GDM1 (cell line): ENCODE measurements at regions not wholly inside any gene's neighbourhood (a gene's known extent, or its start where the extent isn't known, plus 50 kb on each side); places are given as distances from the start of the nearest gene placed in this dataset.

Source experiments
- DNase-seq: peaks from one replicate; lab custom pipeline; 2025; lab: John Stamatoyannopoulos, UW

DNA sequence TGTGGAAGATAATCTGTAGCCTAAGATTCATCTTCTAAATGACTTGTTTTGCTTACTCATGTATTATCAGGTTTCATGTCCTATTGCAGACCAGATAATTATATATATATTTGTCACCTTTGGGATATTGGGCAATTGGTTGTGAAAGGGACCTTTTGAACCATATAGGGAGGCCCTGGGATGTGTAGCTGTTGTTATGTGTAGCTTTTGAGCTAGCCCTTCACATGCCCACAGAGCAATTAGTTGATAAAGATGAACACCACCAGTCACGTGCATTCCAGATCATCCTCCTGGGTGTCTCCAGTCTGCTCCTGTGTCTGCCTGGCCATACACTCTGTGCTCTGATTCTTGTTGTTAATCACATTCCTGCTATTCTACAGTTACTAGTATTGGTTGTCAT, 431.2 kb upstream of the FBXO33 start:
- no peak for DNase-seq

DNA sequence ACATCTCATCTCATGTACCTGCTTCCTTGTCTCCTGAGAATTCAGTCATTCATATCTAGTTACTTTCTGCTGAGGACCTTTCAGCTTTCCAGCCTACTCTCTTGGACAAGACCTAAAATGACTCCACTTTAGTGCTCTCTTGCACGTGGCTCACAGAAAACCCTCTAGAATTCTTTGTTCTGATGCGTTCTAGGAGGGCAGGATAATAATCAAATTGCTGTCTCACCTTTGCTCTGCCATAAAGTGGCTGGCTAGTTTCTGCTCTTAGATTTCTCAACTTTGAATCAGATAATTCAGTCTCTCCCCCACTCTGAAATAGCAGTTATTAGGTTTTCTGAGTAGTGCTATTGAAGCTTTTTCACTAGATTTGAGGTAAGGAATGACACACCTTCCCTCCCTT, 429.5 kb upstream of the FBXO33 start:
- no peak for DNase-seq

DNA sequence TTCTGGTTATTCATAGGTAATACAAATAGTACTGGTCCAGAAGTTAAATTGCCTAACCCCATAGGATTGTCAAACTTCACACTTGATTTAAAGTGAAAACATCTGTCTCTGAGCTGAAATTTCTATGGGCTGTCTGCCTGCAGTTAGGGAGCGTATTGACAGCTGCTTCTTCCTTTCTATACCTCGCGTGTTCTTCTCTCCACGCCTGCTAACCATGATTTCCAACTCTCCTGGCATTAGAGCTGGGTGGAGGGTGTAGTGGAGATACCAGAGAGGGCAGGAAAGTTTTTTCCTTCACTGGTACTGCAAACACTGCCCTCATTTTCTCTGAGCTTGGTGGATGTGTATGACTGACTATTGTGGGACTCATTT, 429.0 kb upstream of the FBXO33 start:
- DNase-seq, result no peak

DNA sequence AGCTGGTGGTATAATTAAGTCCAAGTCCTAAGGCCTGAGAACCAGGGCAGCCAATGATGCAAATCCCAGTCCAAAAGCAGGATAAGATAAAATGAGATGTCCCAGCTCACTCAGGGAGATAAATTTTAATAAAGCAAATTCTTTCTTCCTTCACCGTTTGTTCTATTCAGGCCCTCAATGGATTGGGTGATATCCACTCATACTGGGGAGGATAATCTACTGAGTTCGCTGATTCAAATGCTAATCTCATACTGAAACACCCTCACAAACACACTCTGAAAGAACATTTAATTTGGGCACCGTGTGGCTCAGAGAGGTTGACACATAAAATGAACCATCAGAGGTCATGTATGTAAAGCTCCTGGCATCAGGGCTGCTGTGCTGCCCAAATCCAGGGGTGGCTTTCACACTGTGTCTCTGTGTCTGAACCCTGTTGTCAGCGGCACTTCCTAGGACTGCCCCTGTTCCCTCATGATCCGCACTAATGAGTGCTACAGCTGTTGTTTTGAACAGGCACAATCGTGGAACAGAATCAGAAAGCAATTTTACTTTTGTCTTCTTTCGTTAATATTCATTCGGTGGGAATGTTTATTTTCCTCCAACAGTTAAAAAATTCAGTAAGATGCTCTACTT, 428.5 kb upstream of the FBXO33 start:
- no peak for DNase-seq

DNA sequence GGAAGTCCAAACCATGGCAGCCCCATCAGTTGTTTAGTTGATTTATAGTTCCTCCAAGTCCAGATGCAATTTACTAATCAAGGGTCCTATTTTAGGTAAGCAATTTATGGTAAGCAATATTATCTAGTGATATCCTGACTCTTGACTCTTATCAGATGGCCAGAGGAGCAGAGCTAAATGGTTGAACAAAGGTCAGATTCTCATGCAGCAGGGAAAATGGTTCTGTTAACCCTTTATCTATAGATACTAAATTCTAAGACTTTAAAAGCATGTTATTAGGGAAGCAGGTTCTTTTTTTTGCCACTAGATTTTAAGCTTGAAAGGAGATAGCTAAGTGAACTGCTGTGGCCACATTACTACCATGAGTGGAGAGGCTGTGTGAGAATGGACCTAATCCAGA, 427.1 kb upstream of the FBXO33 start:
- no peak for DNase-seq

DNA sequence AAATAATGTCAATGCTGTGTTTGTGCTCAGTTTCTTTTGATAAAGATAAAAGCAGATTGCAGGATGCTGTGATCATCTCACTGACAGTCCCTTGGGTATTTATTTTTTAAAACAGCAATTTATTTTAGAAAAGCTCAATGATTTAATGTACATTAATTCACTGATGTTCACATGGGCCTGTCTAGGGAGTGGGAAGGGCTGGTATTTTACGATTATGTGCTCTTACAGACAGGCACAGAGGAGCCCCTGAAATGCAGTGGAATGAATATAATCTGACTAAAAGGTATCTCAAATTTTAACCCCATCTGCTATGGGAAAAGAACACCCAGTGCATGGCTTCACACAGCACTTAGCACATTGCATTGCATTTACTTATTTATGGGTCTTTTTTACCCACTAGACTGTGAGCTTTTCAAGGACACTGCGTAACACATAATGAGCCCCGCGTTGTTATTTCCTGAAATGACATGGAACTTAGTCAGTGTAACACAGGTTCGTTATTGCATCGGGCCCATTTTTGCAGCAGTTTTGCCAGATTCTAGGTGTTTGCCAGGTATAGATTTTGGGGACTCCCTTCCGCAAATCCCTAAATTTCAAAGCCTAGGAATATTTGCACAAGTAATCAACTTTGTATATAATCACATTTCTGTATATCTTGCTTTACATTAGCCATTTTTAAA, 425.3 kb upstream of the FBXO33 start:
- no peak for DNase-seq

DNA sequence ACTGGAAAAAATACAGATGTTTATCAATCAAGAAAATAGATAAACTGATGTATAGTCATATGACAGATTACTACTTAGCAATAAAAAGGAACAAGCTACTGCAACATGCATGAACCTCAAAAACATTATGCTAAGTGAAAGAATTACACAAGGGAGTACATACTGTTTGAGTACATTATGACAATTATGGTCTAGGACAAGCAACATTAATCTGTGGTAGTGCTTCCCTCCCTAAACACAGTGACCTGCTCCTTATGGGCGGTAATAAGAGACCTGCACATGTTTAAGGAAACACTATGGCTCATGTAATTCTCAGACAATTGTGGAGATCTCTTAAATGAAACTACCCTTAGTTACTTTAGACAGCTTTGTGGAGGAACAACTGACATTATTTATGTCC, 421.2 kb upstream of the FBXO33 start:
- DNase-seq, result no peak

DNA sequence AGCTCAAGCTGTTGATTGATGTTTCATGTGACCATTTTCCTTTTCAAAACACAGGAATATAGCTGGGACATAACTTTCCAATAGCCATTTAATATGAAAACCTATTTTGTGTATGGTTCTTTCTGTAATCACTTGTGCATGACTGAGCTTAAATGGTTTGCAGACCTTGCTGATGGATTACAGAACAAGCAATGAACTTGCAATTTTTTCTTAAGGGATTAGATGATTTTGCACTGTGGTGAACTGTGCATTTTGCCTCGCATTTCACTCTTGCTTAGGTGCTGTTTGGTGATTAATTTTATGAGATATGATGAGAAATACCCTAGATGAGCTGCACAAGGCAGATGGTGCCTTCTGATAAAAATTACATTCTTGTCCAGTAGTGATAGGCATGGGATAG, 419.0 kb upstream of the FBXO33 start:
- no peak for DNase-seq

DNA sequence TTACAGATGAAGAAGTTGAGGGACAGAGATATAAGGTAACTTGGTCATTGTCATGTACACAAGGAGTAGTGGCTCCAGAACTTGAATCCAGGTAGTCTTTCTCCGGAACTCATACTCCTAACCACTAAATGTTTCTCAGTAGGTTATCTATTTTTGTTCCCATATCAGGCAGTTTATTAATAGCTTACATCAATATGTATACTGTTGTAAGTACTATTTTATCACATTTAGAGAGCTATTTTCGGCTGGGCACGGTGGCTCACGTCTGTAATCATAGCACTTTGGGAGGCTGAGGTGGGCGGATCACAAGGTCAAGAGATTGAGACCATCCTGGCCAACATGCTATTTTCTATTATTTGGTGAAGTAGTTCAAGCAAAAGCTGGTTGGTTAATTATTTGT, 415.6 kb upstream of the FBXO33 start:
- no peak for DNase-seq

DNA sequence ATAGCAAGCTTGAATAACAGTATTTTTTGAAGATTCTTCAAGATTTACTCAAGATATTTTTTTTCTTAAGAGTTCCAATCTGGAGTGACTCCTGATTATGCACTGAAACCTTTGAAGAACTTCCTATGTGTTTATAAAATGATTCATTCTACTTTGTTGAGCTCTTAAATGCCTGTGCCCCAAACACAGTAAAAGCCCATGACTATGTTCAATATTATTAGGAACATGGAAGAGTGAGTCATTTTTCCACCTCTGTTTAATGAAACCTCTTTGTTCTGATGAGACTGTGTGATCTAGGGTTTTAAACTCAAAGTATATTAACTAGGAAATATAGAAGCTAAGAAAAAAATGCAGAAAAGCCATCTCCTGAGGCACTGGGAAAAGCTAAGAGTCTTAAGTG, 415.0 kb upstream of the FBXO33 start:
- DNase-seq, result no peak

DNA sequence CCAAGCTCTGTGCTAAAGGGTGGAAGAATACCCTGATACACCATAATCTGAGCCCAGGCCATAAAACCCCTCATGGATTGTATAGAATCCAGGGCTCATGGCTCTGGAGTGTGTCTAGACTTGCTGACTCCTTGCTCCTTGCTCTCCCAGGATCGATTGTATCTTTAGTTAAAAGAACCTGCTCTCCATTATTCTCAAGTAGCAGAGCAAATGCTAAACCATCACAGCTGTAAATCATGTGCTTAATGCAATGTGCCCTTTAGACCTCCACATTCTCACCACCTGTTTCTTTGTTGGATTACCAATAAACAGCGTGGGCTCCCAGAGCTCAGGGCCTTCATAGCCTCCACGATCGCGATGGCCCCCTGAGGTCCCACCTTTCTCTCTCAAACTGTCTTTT, 411.6 kb upstream of the FBXO33 start:
- no peak for DNase-seq

DNA sequence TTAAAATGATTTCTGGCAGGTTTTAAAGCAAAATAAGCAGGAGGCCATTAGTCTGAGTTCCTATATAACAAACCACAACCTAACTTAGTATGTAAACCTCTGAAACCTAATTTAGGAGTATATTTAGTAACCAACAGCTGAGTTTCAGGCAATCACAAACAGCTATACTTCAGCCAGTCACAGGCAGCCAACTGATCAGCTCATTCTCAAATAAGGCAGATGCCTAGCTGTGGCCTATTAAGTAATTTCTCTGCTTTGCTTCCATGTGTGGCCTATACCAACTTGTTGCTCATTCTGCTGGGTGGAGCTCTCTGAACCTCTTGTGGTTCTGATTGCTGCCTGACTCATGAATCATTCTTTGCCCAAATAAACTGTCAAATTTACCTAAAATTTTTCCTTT, 408.9 kb upstream of the FBXO33 start:
- no peak for DNase-seq

DNA sequence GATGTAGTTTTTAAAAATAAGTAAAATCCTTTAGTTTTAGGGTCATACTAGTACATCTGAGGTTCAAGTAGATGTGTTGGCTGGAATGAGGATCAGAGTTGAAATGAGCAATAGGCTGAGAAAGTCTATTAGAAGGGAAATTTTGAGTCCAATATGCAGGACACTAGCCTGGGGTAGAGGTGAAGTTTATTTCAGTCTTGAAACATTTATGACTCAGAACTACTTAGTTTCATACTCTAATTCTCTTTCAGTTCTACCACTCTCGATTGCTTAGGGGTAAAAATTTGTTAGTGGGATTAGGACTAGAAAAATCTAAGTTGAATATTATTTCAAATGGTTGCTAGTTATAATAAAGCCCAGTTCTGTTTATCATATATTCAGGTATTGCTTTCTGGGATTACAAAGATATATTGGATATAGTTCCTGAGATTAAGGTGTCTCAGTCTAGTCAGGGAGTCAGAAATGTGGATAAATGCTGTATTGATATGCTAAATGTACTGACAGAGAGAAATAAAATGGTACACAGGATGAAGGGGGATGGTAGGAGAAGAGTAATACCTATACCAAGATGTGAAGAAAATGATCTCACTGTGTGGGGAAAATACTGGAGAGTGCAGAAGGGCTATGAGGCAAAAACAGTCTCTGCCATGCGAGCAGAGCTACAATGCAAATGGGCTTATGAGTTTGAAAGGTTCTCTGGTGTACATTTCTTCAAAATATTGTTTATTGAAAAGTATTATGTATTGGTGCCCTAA, 395.8 kb upstream of the FBXO33 start:
- DNase-seq, result no peak

DNA sequence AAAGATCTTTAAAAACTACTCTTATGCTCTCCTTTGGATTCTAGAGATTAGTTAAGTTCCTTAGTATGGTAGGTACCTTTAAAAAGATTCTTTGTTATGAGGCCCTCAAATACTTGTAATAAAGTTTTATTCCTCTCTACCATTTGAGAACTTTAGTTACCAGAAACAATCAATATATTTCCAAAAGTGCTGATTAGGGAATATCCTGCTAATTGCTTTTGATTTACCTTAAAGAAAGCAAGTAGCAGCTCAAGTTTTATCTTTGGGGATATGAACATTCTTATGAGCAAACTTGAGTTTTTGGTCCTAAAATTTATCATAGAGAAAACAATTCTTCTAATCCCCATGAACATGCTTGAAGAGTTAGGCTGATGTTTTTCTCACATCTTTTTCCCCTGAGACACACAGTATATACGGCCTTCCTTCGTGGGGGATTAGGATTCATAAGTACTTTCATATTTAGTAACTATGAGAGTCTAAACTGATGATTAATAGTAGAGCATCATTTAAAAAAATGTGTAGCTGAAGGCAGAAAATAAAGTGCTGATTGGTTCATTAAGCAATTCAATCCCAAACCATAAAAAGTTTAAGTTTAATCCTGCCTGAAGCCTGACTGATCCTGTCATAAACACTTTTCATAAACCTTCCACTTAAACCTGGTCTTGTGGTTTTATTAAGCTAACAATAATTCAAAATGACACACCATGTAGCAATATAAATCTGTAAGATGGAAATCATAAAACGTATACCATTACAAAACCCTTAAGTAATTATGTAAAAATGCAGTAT, 380.5 kb upstream of the FBXO33 start:
- no peak for DNase-seq

DNA sequence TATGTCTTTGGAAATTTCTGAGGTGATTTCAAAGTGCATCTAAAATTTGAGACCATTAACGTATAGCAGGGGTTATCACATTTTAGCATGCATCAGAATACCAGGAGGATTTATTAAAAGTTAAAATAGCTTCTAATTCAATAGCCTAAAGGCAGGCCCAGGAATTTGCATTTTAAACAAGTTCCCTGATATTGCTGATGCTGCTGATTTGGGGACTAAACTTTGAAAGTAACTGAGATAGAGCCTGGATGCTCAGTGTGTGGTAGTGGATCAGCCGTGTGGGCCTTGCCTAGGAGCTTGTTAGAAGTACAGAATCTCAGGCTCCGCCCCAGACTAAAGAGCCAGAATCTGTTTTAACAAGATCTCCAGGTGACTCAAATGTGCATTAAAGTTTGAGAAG, 375.0 kb upstream of the FBXO33 start:
- DNase-seq, result no peak

DNA sequence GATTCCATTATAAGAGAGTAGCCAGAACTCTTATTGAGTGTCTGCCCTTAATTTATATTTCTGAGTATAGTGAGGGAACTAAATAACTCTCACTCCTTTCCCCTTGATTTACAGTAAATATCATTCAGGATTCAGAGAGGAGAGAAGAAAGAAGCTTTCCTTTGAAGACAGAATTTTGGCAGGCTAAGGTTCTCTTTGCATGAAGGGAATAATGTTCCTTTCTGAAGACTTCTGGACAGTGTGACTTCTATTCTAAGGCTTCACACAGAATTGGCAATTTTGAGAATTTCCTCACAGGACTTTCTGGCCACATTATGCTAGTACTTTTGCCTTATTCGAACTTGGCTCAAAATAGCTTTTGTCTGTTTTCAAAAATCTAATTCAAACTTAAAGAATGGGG, 352.2 kb upstream of the FBXO33 start:
- DNase-seq, result no peak

DNA sequence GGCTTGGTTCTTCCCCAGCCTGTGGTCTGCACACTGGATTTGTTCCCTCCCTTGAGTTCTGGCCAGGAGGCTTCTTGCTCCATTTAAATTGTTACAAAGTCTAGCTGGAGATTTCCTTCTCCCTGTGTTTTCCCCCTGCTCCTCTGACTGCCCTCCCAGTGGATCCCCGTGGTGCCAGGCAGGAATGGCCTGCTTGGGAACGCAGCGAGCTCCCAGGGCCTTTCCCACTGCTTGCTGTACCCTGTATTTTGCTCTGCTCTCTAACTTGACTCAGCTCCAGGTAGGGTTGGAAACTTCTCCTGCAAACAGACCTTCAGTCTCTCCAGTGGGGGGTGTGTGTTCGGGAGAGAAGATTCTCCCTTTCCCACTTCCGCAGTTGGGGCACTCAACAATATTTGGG, 349.2 kb upstream of the FBXO33 start:
- no peak for DNase-seq

DNA sequence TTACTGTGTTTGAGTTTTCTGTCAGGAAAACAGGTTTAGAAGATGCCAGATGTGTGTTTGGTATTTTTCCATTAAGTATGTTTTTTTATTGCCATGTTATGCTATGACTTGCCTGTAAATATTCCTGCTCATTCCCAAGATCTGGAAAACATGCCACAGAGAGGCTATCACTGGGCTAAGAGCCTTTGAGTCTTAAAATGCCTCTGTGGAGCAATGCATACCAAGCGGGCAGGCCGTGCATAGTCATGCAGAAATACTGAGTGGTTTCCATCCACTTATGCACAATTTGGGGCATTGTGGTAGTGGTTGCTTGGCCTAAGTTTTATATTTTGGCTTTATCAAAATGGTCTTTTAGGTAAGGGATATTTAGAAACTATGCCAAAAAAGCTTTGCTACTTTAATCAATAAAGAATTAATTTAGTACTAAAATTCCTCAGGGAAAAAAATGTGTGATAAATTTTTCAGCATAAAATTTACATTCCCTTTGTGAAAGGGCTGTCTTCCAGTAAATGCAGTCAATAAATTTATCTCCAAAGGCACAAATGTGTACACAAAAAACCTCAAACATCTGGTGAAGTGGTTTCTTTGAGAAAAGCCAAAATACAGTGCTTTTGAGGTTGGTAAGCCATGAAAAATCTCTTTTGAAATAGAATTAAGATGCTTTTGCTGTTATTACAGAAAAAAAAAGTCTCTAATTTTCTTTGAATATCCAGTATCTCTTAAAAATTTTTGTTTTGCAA, 341.3 kb upstream of the FBXO33 start:
- DNase-seq, result no peak

DNA sequence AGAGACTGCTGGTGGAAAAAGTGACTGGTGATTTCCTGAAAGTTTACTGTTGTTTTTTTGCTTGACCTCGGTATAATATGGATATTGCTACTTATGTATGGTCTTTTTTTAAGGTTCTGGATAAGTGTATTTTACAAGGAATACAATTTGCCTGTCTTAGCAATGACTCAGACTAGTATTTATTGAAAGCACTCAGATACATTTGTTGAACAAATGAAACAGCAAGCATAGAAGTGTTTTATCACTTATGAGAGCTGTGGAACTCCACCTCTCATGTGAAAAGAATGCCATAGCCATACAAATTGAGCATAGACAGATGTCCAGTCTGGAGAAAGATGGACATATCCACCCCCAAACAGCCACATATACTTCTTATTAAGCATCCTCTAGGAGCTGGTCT, 340.4 kb upstream of the FBXO33 start:
- DNase-seq, result no peak

DNA sequence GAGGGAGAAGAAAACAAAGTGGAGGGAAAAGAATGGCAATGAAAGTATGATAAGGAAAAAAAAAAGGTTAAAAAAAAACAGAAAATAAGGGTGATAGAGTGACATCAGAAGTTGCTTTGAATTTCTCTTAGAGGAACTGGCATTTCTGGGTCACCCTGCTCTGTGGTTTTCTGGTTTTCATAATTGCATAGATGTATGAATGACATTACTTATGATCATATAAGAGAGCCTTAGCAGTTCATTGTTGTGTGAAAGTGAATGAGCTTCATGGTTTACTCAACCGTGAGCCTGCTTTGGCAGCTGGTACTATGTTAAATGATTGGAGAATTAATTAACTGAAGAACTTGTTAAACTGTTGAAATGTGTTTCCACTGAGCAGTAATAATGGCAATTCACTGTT, 336.4 kb upstream of the FBXO33 start:
- no peak for DNase-seq

DNA sequence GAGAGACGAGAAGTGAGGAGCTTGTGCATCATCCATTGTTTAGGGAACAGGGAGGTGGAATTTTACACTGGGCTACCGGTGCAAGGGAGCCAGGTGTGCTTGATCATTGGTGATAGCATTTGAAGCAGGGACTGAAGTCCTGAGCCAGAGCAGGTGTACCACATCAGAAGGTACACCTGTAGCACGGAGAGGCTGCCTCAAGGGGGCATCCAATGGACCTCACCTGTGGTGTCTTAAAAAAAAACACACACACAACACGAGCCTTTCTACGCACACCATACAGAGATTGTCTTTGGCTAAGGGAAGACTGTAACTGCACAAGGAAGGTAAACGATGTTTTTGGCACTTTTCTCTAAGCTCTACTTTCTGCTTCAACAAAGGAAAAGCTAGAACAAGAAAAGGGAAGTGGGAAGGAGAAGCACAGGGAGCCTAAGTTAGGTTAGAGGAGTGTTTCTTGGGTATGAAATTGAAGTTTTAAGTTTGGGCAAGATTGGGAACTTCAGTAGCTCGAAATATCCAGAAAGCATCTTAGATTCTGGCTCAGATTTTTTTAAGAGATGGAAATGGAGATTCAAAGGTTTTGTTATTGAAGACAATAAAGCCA, 334.3 kb upstream of the FBXO33 start:
- no peak for DNase-seq

DNA sequence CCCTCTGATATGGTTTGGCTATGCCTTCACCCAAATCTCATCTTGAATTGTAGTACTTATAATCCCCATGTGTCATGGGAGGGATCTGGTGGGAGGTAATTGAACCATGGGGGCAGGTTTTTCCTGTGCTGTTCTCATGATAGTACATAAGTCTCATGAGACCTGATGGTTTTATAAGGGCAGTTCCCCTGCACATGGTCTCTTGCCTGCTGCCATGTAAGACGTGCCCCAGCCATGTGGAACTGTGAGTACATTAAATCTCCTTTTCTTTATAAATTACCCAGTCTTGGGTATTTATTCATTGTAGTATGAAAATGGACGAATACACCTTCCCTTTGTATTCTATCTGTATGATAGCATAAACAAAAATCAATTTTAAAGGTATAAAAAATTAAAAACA, 333.4 kb upstream of the FBXO33 start:
- DNase-seq, result no peak
